ENCODE measurements at regions not wholly inside any gene's neighbourhood (a gene's known extent, or its start where the extent isn't known, plus 50 kb on each side); places are given as distances from the start of the nearest gene placed in this dataset.
"Not testable (repeated sequence)": the region's sequence is repeated elsewhere in the genome, so short reads cannot be mapped to it uniquely, and the experiment has no call there.

- Mint-ChIP-seq H3K4me1 (ENCODE audit: low read depth) (no peaks in the 10 kb centered on the region), H3K9me3 (no peaks in the 10 kb centered on the region), H3K27ac (no peak overlapping the region), H3K27me3 (ENCODE audit: insufficient read depth) (peaks cover 14% of the 10 kb centered on the region), H3K4me3 (no peak overlapping the region), H3K36me3 (ENCODE audit: low read depth) (no peaks in the 10 kb centered on the region)
- DNase-seq (ENCODE audit: low spot score), result no peak
- intact Hi-C loops (cut with micrococcal nuclease), result no loop called here
Observed at GRCh38 chr15:79702621-79703020, 194.2 kb downstream of the MTHFS start.

DNA sequence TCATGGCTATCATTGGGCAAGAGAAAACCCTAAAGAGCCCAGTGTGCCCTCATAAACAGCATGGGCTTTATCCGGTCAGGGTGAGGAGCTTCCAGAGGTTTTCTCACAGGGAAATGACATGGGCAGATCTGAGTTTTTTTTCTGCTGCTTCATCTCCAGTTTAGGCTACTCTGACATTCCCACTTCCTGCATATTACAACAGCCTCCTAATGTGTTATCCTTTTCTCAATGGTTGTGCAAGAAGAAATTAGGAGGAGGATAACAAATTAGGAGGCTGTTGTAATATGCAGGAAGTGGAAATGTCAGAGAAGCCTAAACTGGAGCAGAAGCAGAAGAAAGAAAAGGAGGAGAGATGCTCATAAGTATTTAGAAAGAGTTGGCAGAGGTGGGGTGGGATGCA, 175.6 kb downstream of the MTHFS start:
- H3K27ac Mint-ChIP-seq, result no peak overlapping the region
- no peaks in the 10 kb centered on the region for H3K4me1 Mint-ChIP-seq (ENCODE audit: low read depth)
- H3K4me3 Mint-ChIP-seq, result no peak overlapping the region
- intact Hi-C loops (cut with micrococcal nuclease), result no loop called here
- no peak for DNase-seq (ENCODE audit: low spot score)
- H3K27me3 Mint-ChIP-seq (ENCODE audit: insufficient read depth), result peaks cover 9% of the 10 kb centered on the region
- no peaks in the 10 kb centered on the region for H3K9me3 Mint-ChIP-seq
- no peaks in the 10 kb centered on the region for H3K36me3 Mint-ChIP-seq (ENCODE audit: low read depth)

DNA sequence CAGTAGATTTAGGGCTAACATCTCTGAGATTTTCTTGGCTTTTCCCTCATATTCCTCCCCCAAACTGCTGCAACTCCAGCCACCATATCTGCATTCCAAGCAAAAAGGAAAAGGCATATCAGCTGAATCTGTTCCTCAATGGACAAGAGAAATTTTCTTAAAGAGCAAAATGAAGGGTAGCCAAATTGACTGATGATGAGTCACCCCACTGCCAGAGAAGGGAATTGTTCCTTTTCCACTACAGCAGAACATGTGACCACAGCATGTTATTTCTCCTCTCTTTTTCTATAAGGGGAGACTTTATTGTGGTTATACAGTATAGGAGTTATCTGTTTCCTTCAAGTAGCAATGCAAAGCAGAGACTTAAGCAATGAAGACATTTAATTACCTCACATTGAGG, 172.5 kb downstream of the MTHFS start:
- Mint-ChIP-seq H3K4me3 (no peak overlapping the region), H3K27ac (no peak overlapping the region), H3K36me3 (ENCODE audit: low read depth) (no peaks in the 10 kb centered on the region), H3K9me3 (no peaks in the 10 kb centered on the region), H3K4me1 (ENCODE audit: low read depth) (no peaks in the 10 kb centered on the region), H3K27me3 (ENCODE audit: insufficient read depth) (peaks cover 7% of the 10 kb centered on the region)
- intact Hi-C loops (cut with micrococcal nuclease), result no loop called here
- no peak for DNase-seq (ENCODE audit: low spot score)

- Mint-ChIP-seq H3K4me1 (ENCODE audit: low read depth) (no peaks in the 10 kb centered on the region), H3K9me3 (no peaks in the 10 kb centered on the region), H3K27ac (no peak overlapping the region), H3K27me3 (ENCODE audit: insufficient read depth) (peaks cover 7% of the 10 kb centered on the region), H3K4me3 (no peak overlapping the region), H3K36me3 (ENCODE audit: low read depth) (no peaks in the 10 kb centered on the region)
- intact Hi-C loops (cut with micrococcal nuclease), result no loop called here
- no peak for DNase-seq (ENCODE audit: low spot score)
Observed at GRCh38 chr15:79724804-79725203, 172.0 kb downstream of the MTHFS start.

DNA sequence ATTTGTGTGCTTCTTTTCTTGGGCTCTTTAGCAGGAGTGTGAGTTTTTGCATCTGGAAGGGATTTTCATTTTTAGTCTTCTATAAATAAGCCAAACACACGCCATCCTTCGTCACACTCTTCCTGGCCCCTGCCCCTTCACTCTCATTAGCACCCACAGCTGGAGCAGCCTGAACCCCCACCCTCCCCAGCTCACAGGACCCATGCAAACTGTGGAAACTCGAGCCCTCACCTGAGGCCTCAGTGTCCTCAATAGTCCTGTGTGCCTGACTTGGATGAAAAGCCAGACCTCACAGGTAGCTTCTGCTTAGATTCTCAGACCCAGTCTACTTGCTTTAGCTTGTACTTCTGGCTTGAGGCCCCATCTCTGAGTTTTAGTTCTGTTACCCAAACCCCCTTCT, 167.9 kb downstream of the MTHFS start:
- Mint-ChIP-seq H3K36me3 (ENCODE audit: low read depth) (no peaks in the 10 kb centered on the region), H3K4me3 (no peak overlapping the region), H3K27me3 (ENCODE audit: insufficient read depth) (peaks cover 10% of the 10 kb centered on the region), H3K27ac (no peak overlapping the region), H3K4me1 (ENCODE audit: low read depth) (no peaks in the 10 kb centered on the region), H3K9me3 (no peaks in the 10 kb centered on the region)
- DNase-seq (ENCODE audit: low spot score), result no peak
- intact Hi-C loops (cut with micrococcal nuclease), result no loop called here

GRCh38 chr15:79736435-79737000, 160.3 kb downstream of the MTHFS start:
- Mint-ChIP-seq H3K4me3 (no peak overlapping the region), H3K27ac (no peak overlapping the region), H3K4me1 (ENCODE audit: low read depth) (no peaks in the 10 kb centered on the region), H3K27me3 (ENCODE audit: insufficient read depth) (peaks cover 2% of the 10 kb centered on the region), H3K36me3 (ENCODE audit: low read depth) (no peaks in the 10 kb centered on the region), H3K9me3 (no peaks in the 10 kb centered on the region)
- DNase-seq (ENCODE audit: low spot score), result no peak
- intact Hi-C loops (cut with micrococcal nuclease), result no loop called here

DNA sequence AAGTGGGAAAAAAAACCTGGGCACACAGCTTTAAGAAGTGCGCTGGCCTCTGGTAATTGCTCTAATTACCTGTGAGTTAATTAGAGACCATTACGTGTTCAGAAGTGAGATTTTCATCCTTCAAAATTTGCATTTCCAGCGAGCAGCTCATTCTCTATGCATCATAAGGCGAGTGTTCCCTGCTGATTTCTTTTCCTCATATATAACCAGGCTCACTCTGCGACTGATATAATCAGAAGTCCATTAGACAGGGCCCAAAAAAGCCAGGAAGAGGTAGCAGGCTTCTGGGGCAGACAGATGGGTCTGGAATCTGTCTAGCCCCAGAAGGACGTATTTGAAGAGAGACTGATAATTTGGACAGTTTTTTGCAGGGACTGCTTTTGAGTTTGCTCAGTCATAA, 158.7 kb downstream of the MTHFS start:
- Mint-ChIP-seq H3K4me1 (ENCODE audit: low read depth) (no peaks in the 10 kb centered on the region), H3K4me3 (no peak overlapping the region), H3K27me3 (ENCODE audit: insufficient read depth) (peaks cover 2% of the 10 kb centered on the region), H3K36me3 (ENCODE audit: low read depth) (no peaks in the 10 kb centered on the region), H3K27ac (no peak overlapping the region), H3K9me3 (no peaks in the 10 kb centered on the region)
- no peak for DNase-seq (ENCODE audit: low spot score)
- intact Hi-C loops (cut with micrococcal nuclease), result no loop called here

DNA sequence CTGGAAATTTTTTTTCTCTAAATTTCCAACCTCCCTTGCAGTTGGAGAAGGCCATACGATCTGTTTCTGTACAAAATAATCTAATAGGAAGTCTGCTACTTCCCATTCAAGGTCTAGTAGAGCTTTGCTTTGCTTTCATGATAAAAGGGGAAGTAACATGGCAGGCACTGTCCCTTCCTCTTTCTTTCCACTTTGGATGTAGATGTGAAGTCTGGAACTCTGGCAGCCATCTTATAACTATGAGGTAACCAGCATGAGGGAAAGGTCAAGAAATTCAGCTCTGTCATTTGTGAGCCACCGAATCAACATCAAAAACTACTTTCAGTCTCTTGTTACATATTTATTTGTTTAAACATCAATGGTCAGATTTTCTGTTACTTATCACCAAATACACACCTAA, 156.3 kb downstream of the MTHFS start:
- DNase-seq (ENCODE audit: low spot score), result no peak
- no peak overlapping the region for H3K4me3 Mint-ChIP-seq
- intact Hi-C loops (cut with micrococcal nuclease), result no loop called here
- no peaks in the 10 kb centered on the region for H3K9me3 Mint-ChIP-seq
- no peaks in the 10 kb centered on the region for H3K27me3 Mint-ChIP-seq (ENCODE audit: insufficient read depth)
- no peak overlapping the region for H3K27ac Mint-ChIP-seq
- no peaks in the 10 kb centered on the region for H3K4me1 Mint-ChIP-seq (ENCODE audit: low read depth)
- H3K36me3 Mint-ChIP-seq (ENCODE audit: low read depth), result no peaks in the 10 kb centered on the region

DNA sequence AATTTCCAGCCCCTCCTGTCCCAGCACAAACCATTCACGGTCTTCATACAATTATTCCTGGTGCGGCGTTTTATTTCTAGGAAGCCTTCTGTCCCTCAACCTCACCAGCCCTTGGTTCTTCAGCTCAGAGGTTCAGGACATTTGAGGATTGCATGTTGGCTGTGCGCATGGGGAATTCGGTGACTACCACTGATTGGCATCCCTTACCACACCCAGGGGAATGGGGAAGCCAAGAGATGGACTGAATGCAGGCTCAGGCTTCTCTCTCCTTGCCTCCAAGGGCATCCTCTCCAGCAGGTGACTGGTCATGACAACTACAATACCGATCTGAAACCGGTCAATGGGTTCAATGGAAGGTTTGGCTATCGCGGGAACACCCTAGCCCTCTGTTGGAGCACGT, 153.8 kb downstream of the MTHFS start:
- no peak for DNase-seq (ENCODE audit: low spot score)
- H3K36me3 Mint-ChIP-seq (ENCODE audit: low read depth), result no peaks in the 10 kb centered on the region
- H3K4me1 Mint-ChIP-seq (ENCODE audit: low read depth), result no peaks in the 10 kb centered on the region

DNA sequence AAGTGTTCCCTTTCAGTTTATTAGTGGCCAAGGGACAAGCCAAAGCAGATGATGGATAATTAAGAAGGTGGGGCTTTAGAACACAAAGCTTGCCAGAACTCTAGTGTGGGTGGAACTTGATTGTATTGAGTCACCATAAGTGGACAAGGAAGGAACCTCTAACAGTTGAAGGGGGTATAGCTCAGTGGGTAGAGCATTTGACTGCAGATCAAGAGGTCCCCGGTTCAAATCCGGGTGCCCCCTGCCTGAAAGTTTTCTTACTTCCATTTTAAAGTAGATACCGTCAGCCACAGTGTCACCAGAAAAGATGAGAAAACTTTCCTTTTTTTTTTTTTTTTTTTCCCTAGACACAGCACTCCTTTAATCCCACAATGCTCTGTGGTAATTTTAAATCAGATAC, 152.3 kb downstream of the MTHFS start:
- DNase-seq (ENCODE audit: low spot score); H3K9me3 Mint-ChIP-seq; H3K36me3 Mint-ChIP-seq (ENCODE audit: low read depth); H3K27me3 Mint-ChIP-seq (ENCODE audit: insufficient read depth); H3K4me1 Mint-ChIP-seq (ENCODE audit: low read depth); intact Hi-C loops (cut with micrococcal nuclease); H3K27ac Mint-ChIP-seq; H3K4me3 Mint-ChIP-seq: not testable (repeated sequence)

More for the DNA sequence above, 153.8 kb downstream of the MTHFS start:
- Mint-ChIP-seq H3K27ac (no peak overlapping the region), H3K9me3 (no peaks in the 10 kb centered on the region), H3K27me3 (ENCODE audit: insufficient read depth) (peaks cover 2% of the 10 kb centered on the region), H3K4me3 (no peak overlapping the region)
- intact Hi-C loops (cut with micrococcal nuclease), result no loop called here

DNA sequence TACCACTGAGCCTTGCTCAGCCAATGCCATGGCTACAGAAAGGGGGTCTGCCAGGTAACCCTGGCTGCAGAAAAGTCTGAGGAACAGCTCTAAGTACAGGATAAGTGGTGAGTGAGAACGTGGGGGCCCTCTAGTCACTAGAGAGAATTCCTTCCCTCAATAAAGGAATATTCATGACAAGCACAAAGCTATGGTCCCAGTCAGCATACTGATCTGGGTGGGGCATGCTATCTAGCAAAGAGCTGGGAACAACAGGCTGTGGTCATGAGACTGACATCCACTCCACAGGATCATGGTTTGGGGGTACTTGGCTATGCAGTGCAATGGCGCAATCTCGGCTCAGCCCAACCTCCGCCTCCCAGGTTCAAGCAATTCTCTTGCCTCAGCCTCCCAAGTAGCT, 140.4 kb downstream of the MTHFS start:
- intact Hi-C loops (cut with micrococcal nuclease), result no loop called here
- H3K27ac Mint-ChIP-seq, result no peak overlapping the region
- peaks cover 3% of the 10 kb centered on the region for H3K9me3 Mint-ChIP-seq
- no peak for DNase-seq (ENCODE audit: low spot score)
- no peak overlapping the region for H3K4me3 Mint-ChIP-seq
- no peaks in the 10 kb centered on the region for H3K36me3 Mint-ChIP-seq (ENCODE audit: low read depth)
- H3K27me3 Mint-ChIP-seq (ENCODE audit: insufficient read depth), result no peaks in the 10 kb centered on the region
- H3K4me1 Mint-ChIP-seq (ENCODE audit: low read depth), result no peaks in the 10 kb centered on the region

GRCh38 chr15:79765081-79765480, 131.7 kb downstream of the MTHFS start:
- no peak for DNase-seq (ENCODE audit: low spot score)
- Mint-ChIP-seq H3K27ac (no peak overlapping the region), H3K36me3 (ENCODE audit: low read depth) (no peaks in the 10 kb centered on the region), H3K9me3 (peaks cover 4% of the 10 kb centered on the region), H3K4me3 (no peak overlapping the region), H3K27me3 (ENCODE audit: insufficient read depth) (peaks cover 9% of the 10 kb centered on the region), H3K4me1 (ENCODE audit: low read depth) (no peaks in the 10 kb centered on the region)
- intact Hi-C loops (cut with micrococcal nuclease), result no loop called here

DNA sequence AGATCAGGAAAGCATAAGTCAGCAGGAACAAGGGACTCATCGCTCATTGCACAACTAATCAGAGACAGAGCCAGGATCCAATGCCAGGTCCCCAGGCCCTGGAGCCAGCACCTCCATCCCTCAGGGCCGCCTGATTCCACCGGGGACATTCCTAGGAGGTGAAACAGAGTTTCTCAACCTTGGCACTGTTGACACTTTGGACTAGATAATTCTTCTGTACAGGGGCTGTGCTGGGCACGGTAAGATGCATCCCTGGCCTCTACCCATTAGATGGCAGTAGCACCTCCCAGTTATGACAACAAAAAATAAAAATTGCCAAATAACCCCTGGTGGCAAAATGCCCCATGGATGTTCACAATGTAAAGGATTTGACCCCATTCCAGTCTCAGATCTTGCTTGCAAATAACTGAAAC, 127.7 kb downstream of the MTHFS start:
- intact Hi-C loops (cut with micrococcal nuclease), result loop anchor here (1.0 to 2.0 kb wide), 2 partner anchors 84 to 224 kb away; no protein-coding TSS in a partner anchor
- H3K27me3 Mint-ChIP-seq (ENCODE audit: insufficient read depth), result peaks cover 15% of the 10 kb centered on the region
- no peaks in the 10 kb centered on the region for H3K9me3 Mint-ChIP-seq
- DNase-seq (ENCODE audit: low spot score), result no peak
- H3K36me3 Mint-ChIP-seq (ENCODE audit: low read depth), result no peaks in the 10 kb centered on the region
- H3K4me1 Mint-ChIP-seq (ENCODE audit: low read depth), result no peaks in the 10 kb centered on the region
- no peak overlapping the region for H3K27ac Mint-ChIP-seq
- no peak overlapping the region for H3K4me3 Mint-ChIP-seq

Data from activated T-helper 1 cell treated with anti-CD3 and anti-CD28 coated beads, Interleukin-12 subunit alpha, Interleukin-12 subunit beta, Interleukin-2, Interleukin-4 antibody, amounts not matched to agents 30 ng/mL and 10 ng/mL and 1 ng/mL, durations not matched to agents 14 hours and 24 hours and 36 hours (primary cell).